ENCODE measurements at regions not wholly inside any gene's neighbourhood (a gene's known extent, or its start where the extent isn't known, plus 50 kb on each side); places are given as distances from the start of the nearest gene placed in this dataset.

- Histone ChIP-seq H3K27me3 (no peaks in the 10 kb centered on the region), H3K36me3 (no peaks in the 10 kb centered on the region), H3K4me3 (no peak overlapping the region), H3K27ac (peak overlapping the region; percentile 23 to 72 (median 50)), H3K9me3 (no peaks in the 10 kb centered on the region), H3K4me1 (peaks cover 7 to 18% (median 9%) of the 10 kb centered on the region in 4 donors)
- in situ Hi-C loops (cut with MboI; ENCODE audit: low pct_ligation_motif_present in 1 of 4, low pct_unique_long_range_greater_than_20kb in 1 of 4, low sequenced_read_pairs in 3 of 4), result no loop called here
- WGBS, 2 donors (ENCODE audit: low coverage in 1 of 2), result 42 to 67% methylated on average over 2 to 4 of the region's 4 CpGs
- TF ChIP-seq EP300 (IDR thresholded peaks at IDR 0.05; ENCODE audit: low read depth) (no peak), CTCF (IDR thresholded peaks at IDR 0.05) (no peak), POLR2AphosphoS5 (IDR thresholded peaks at IDR 0.05) (no peak), POLR2A (IDR thresholded peaks at IDR 0.05) (no peak)
- no peak for DNase-seq
- intact Hi-C loops (cut with DNase I; ENCODE audit: low total_unique reads), result no loop called here
Measured at GRCh38 chr10:88063861-88064557, 200.6 kb downstream of the PTEN start.

- H3K27ac ChIP-seq, result peak overlapping the region; percentile 29 to 72 (median 34)
- in situ Hi-C loops (cut with MboI; ENCODE audit: low pct_ligation_motif_present in 1 of 4, low pct_unique_long_range_greater_than_20kb in 1 of 4, low sequenced_read_pairs in 3 of 4), result no loop called here
- intact Hi-C loops (cut with DNase I; ENCODE audit: low total_unique reads), result no loop called here
- no peaks in the 10 kb centered on the region for H3K27me3 ChIP-seq
- peak; percentile 50 for DNase-seq
- no peaks in the 10 kb centered on the region for H3K36me3 ChIP-seq
- no peak overlapping the region for H3K4me3 ChIP-seq
- H3K4me1 ChIP-seq, result peaks cover 7 to 18% (median 9%) of the 10 kb centered on the region in 4 donors
- peak in 2 of 3 donors; percentile 8 to 31 for TF ChIP-seq POLR2AphosphoS5 (IDR thresholded peaks at IDR 0.05)
- peak; percentile 61 for TF ChIP-seq EP300 (IDR thresholded peaks at IDR 0.05; ENCODE audit: low read depth)
- TF ChIP-seq CTCF (IDR thresholded peaks at IDR 0.05), result no peak
- no peak for TF ChIP-seq POLR2A (IDR thresholded peaks at IDR 0.05)
- H3K9me3 ChIP-seq, result no peaks in the 10 kb centered on the region
- WGBS, 2 donors (ENCODE audit: low coverage in 1 of 2), result 53 to 70% methylated on average over 4 to 5 of the region's 5 CpGs
Measured at GRCh38 chr10:88064608-88065382, 201.4 kb downstream of the PTEN start.

- Histone ChIP-seq H3K27ac (peak overlapping the region; percentile 32 to 63 (median 34)), H3K27me3 (no peaks in the 10 kb centered on the region), H3K9me3 (no peaks in the 10 kb centered on the region), H3K4me1 (peaks cover 7 to 18% (median 9%) of the 10 kb centered on the region in 4 donors), H3K4me3 (no peak overlapping the region), H3K36me3 (no peaks in the 10 kb centered on the region)
- DNase-seq, result no peak
- no peak for TF ChIP-seq CTCF (IDR thresholded peaks at IDR 0.05)
- WGBS, 2 donors (ENCODE audit: low coverage in 1 of 2), result 74 to 84% methylated on average over 4 to 5 of the region's 5 CpGs
- in situ Hi-C loops (cut with MboI; ENCODE audit: low pct_ligation_motif_present in 1 of 4, low pct_unique_long_range_greater_than_20kb in 1 of 4, low sequenced_read_pairs in 3 of 4) (no loop called here), intact Hi-C loops (cut with DNase I; ENCODE audit: low total_unique reads) (no loop called here)
Measured at GRCh38 chr10:88065383-88066049, 202.1 kb downstream of the PTEN start.

- Histone ChIP-seq H3K36me3 (no peaks in the 10 kb centered on the region), H3K4me1 (peaks cover 7 to 18% (median 9%) of the 10 kb centered on the region in 4 donors), H3K27ac (peak overlapping the region in 3 of 4 donors; percentile 6 to 63 (median 32)), H3K9me3 (no peaks in the 10 kb centered on the region), H3K4me3 (no peak overlapping the region), H3K27me3 (no peaks in the 10 kb centered on the region)
- no peak for TF ChIP-seq POLR2A (IDR thresholded peaks at IDR 0.05)
- TF ChIP-seq POLR2AphosphoS5 (IDR thresholded peaks at IDR 0.05), result no peak
- TF ChIP-seq CTCF (IDR thresholded peaks at IDR 0.05), result no peak
- no peak for TF ChIP-seq EP300 (IDR thresholded peaks at IDR 0.05; ENCODE audit: low read depth)
- intact Hi-C loops (cut with DNase I; ENCODE audit: low total_unique reads), result no loop called here
- DNase-seq, result no peak
- 73 to 75% methylated on average over 3 of the region's 3 CpGs for WGBS, 2 donors (ENCODE audit: low coverage in 1 of 2)
- in situ Hi-C loops (cut with MboI; ENCODE audit: low pct_ligation_motif_present in 1 of 4, low pct_unique_long_range_greater_than_20kb in 1 of 4, low sequenced_read_pairs in 3 of 4), result no loop called here
Measured at GRCh38 chr10:88066319-88066718, 202.9 kb downstream of the PTEN start.

Data from transverse colon (tissue), 4 donors.